Calu3 (cell line): ENCODE measurements at regions not wholly inside any gene's neighbourhood (a gene's known extent, or its start where the extent isn't known, plus 50 kb on each side); places are given as distances from the start of the nearest gene placed in this dataset.
"Not testable (repeated sequence)": the region's sequence is repeated elsewhere in the genome, so short reads cannot be mapped to it uniquely, and the experiment has no call there.

Experiments used
- BruUV-seq: library from RNA; stranded (reverse); fragments of 400-500 nt; replicated peaks from 2 replicates; lab custom pipeline; 2021; lab: Mats Ljungman, UMichigan
- CTCF ChIA-PET: fragments of 300-600 bp; sonication (Branson Sonifier 250); formaldehyde crosslinking; loops from one replicate; lab custom pipeline; 2022; ENCODE audit warnings: antibody characterized with exemption; lab: Charles Lee
- DNase-seq: peaks from one replicate; pipeline ENCODE4 v3.0.0; 2022
- H3K27ac Mint-ChIP-seq: one replicate; pipeline ENCODE4 v1.8.0; 2022; ENCODE audit warnings: mixed read lengths; ENCODE audit not compliant: unreplicated experiment
- H3K27me3 Mint-ChIP-seq: one replicate; pipeline ENCODE4 v1.8.0; 2022; ENCODE audit warnings: mixed read lengths; ENCODE audit not compliant: unreplicated experiment
- H3K36me3 Mint-ChIP-seq: one replicate; pipeline ENCODE4 v1.8.0; 2022; ENCODE audit warnings: mild to moderate bottlenecking, moderate library complexity, mixed read lengths; ENCODE audit not compliant: insufficient read depth, unreplicated experiment
- H3K4me1 Mint-ChIP-seq: one replicate; pipeline ENCODE4 v1.8.0; 2022; ENCODE audit warnings: mild to moderate bottlenecking, low read depth, mixed read lengths; ENCODE audit not compliant: unreplicated experiment
- H3K4me3 Mint-ChIP-seq: one replicate; pipeline ENCODE4 v1.8.0; 2022; ENCODE audit warnings: mild to moderate bottlenecking, low read depth, moderate library complexity, mixed read lengths; ENCODE audit not compliant: unreplicated experiment
- H3K9me3 Mint-ChIP-seq: one replicate; pipeline ENCODE4 v1.8.0; 2022; ENCODE audit warnings: low read depth, mixed read lengths; ENCODE audit not compliant: unreplicated experiment
- intact Hi-C: fragments of 100-400 bp; cut with micrococcal nuclease; formaldehyde crosslinking; loops from one replicate; pipeline ENCODE4 v1.10.0; 2022; ENCODE audit not compliant: unreplicated experiment
- TF ChIP-seq, protein P1 (sequence below): fragments of 200-600 bp; IDR thresholded peaks from one replicate; pipeline ENCODE4 v1.8.0; 2022; ENCODE audit warnings: antibody characterized with exemption; ENCODE audit not compliant: unreplicated experiment

DNA sequence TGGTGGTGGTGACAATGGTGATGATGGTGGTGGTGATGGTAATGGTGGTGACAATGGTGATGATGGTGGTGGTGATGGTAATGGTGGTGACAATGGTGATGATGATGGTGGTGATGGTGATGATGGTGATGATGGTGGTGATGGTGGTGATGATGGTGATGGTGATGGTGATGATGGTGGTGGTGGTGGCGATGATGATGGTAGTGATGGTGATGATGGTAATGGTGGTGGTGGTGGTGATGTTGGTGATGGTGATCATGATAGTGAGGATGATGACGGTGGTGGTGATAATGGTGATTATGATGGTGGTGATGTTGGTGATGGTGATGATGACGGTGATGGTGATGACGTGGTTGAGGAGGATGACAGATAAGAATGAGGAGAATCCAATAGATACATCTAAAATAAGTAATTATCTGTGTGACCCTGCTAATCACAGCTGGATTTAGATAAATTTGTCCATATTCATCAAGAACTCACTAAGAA is 170.7 kb upstream of the SFSWAP start:
- Mint-ChIP-seq H3K36me3 (no peaks in the 10 kb centered on the region), H3K27me3 (peaks cover 17% of the 10 kb centered on the region), H3K4me3 (no peak overlapping the region), H3K27ac (no peak overlapping the region), H3K4me1 (no peaks in the 10 kb centered on the region), H3K9me3 (no peaks in the 10 kb centered on the region)
- CTCF ChIA-PET, result no interaction called here
- TF ChIP-seq, protein P1, sequence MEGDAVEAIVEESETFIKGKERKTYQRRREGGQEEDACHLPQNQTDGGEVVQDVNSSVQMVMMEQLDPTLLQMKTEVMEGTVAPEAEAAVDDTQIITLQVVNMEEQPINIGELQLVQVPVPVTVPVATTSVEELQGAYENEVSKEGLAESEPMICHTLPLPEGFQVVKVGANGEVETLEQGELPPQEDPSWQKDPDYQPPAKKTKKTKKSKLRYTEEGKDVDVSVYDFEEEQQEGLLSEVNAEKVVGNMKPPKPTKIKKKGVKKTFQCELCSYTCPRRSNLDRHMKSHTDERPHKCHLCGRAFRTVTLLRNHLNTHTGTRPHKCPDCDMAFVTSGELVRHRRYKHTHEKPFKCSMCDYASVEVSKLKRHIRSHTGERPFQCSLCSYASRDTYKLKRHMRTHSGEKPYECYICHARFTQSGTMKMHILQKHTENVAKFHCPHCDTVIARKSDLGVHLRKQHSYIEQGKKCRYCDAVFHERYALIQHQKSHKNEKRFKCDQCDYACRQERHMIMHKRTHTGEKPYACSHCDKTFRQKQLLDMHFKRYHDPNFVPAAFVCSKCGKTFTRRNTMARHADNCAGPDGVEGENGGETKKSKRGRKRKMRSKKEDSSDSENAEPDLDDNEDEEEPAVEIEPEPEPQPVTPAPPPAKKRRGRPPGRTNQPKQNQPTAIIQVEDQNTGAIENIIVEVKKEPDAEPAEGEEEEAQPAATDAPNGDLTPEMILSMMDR, result no peak
- intact Hi-C loops, result no loop called here
- DNase-seq, result no peak
- no TSS peak for BruUV-seq

DNA sequence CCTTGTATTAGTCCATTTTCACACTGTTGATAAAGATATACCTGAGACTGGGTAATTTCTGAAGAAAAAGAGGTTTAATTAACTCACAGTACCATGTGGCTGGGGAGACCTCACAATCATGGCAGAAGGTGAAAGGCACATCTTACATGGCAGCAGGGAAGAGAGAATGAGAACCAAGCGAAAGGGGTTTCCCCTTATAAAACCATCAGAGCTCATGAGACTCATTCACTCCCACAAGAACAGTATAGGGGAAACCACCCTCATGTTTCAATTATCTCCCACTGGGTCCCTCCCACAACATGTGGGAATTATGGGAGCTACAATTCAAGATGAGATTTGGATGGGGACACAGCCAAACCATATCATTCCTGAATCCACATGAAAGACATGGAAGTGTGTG is 169.4 kb upstream of the SFSWAP start:
- CTCF ChIA-PET, H3K4me1 Mint-ChIP-seq, BruUV-seq: not testable (repeated sequence)

DNA sequence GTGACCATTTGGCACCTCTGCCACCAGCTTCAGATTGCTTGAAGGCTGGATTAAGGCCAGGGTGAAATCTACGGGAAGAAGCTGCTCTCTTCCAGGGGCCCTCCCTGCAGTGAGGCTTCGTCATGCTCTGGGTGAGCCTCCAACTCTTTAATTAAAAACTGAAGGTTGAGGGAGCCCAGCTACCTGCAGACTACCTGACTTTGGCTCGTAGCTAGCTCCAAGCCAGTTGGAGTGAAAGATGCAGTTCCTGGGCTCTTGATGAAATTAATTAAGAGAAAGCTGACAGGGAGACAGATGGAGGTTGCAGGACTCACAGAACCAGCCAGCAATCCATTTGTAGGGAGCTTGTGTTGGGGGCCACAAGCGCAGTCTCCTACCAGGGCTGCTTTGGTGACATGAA is 168.5 kb upstream of the SFSWAP start:
- TF ChIP-seq, protein P1, result no peak
- intact Hi-C loops, result no loop called here
- no peak overlapping the region for H3K4me3 Mint-ChIP-seq
- BruUV-seq, result no TSS peak
- CTCF ChIA-PET, result no interaction called here
- H3K36me3 Mint-ChIP-seq, result no peaks in the 10 kb centered on the region
- H3K27ac Mint-ChIP-seq, result no peak overlapping the region
- no peak for DNase-seq
- H3K9me3 Mint-ChIP-seq, result no peaks in the 10 kb centered on the region
- peaks cover 34% of the 10 kb centered on the region for H3K27me3 Mint-ChIP-seq
- H3K4me1 Mint-ChIP-seq, result no peaks in the 10 kb centered on the region

More for the DNA sequence above, 169.4 kb upstream of the SFSWAP start:
- H3K4me3 Mint-ChIP-seq, intact Hi-C loops, DNase-seq, H3K36me3 Mint-ChIP-seq, H3K27ac Mint-ChIP-seq, H3K9me3 Mint-ChIP-seq: not testable (repeated sequence)
- H3K27me3 Mint-ChIP-seq, result peaks cover 26% of the 10 kb centered on the region

DNA sequence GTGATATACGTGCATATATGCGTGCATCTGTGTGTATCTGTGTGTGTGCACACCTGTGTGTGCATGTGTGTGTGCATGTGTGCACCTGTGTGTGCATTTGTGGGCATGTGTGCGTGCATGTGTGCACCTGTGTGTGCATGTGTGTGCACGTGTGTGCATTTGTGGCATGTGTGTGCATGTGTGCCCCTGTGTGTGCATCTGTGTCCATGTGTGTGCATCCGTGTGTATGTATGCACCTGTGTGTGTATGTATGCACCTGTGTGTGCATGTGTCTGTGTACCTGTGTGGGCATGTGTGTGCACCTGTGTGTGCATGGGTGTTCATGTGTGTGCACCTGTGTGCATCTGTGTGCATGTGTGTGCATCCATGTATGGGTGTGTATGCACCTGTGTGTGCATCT is 167.8 kb upstream of the SFSWAP start:
- no peak for DNase-seq
- intact Hi-C loops, result no loop called here
- TF ChIP-seq, protein P1, result no peak
- Mint-ChIP-seq H3K9me3 (no peaks in the 10 kb centered on the region), H3K36me3 (no peaks in the 10 kb centered on the region), H3K27me3 (peaks cover 41% of the 10 kb centered on the region), H3K4me1 (no peaks in the 10 kb centered on the region), H3K4me3 (no peak overlapping the region), H3K27ac (no peak overlapping the region)
- CTCF ChIA-PET, result no interaction called here
- no TSS peak for BruUV-seq

DNA sequence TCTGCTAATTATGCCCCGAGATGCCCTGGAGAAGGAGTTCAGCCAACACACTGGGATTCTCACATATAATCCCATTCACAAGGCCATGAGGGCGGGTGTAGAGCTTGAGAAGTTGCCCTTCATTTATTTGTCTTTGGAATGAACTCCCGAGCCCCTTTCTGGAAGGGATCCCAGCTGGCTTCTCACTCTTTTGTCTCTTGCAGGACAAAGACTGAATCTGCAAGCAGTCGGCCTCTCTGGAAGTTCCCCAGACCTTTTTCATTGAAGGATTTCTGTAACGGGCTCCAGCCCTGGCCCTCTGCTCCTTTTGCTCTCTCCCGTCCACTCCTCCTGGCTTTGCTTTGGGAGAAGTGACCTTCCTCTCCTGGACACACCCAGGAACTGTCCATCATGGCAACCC is 163.3 kb upstream of the SFSWAP start:
- BruUV-seq, result no TSS peak
- Mint-ChIP-seq H3K9me3 (no peaks in the 10 kb centered on the region), H3K4me1 (no peaks in the 10 kb centered on the region), H3K4me3 (no peak overlapping the region), H3K27ac (no peak overlapping the region), H3K27me3 (peaks cover 84% of the 10 kb centered on the region), H3K36me3 (no peaks in the 10 kb centered on the region)
- intact Hi-C loops, result no loop called here
- no peak for DNase-seq
- TF ChIP-seq, protein P1, result no peak
- CTCF ChIA-PET, result interaction anchor here (0.7 to 1.2 kb wide), 2 partner anchors 11 to 17 kb away, joined by 3 read pairs; no protein-coding TSS in a partner anchor
